SK-N-SH treated with all-trans-retinoic acid at 6 μM for 48 hours (cell line): ENCODE measurements at regions not wholly inside any gene's neighbourhood (a gene's known extent, or its start where the extent isn't known, plus 50 kb on each side); places are given as distances from the start of the nearest gene placed in this dataset.

ENCODE experiments used
- CREB5 ChIP-seq: fragments of 250-450 bp; sonication (Bioruptor Pico); IDR thresholded peaks from 2 replicates; pipeline ENCODE4 v1.5.1; 2020; ENCODE audit warnings: low read depth, mild to moderate bottlenecking, moderate library complexity
- CSRNP3 ChIP-seq: fragments of 250-450 bp; sonication (Bioruptor Pico); IDR thresholded peaks from 2 replicates; pipeline ENCODE4 v1.5.1; 2021; ENCODE audit warnings: mild to moderate bottlenecking, moderate library complexity
- ISL1 ChIP-seq: fragments of 250-450 bp; sonication (Bioruptor Pico); IDR thresholded peaks from 2 replicates; pipeline ENCODE4 v2.1.2; 2022; ENCODE audit warnings: mild to moderate bottlenecking, moderate library complexity
- PATZ1 ChIP-seq: fragments of 250-450 bp; sonication (Bioruptor Pico); IDR thresholded peaks from 2 replicates; pipeline ENCODE4 v1.8.0; 2020; ENCODE audit warnings: mild to moderate bottlenecking, moderate library complexity, borderline replicate concordance
- TCF4 ChIP-seq: fragments of 250-450 bp; sonication (Bioruptor Pico); IDR thresholded peaks from 2 replicates; pipeline ENCODE4 v1.8.0; 2021; ENCODE audit warnings: mild to moderate bottlenecking, moderate library complexity, borderline replicate concordance
- ZFP3 ChIP-seq: fragments of 250-450 bp; sonication (Bioruptor Pico); IDR thresholded peaks from 2 replicates; pipeline ENCODE4 v1.5.0; 2020; ENCODE audit warnings: mild to moderate bottlenecking, moderate library complexity
- ZNF565 ChIP-seq: fragments of 450-650 bp; formaldehyde crosslinking; conservative IDR thresholded peaks from 2 replicates; pipeline ENCODE4 v1.5.0; 2020; ENCODE audit warnings: low read depth, mild to moderate bottlenecking, moderate library complexity
- ZNF70 ChIP-seq: fragments of 450-650 bp; formaldehyde crosslinking; IDR thresholded peaks from 2 replicates; pipeline ENCODE4 v1.5.0; 2020; ENCODE audit warnings: mild to moderate bottlenecking, moderate library complexity

GRCh38 chr10:131638049-131638879 lies 262.5 kb upstream of the PPP2R2D start:
- no peak for TF ChIP-seq CSRNP3
- TF ChIP-seq PATZ1 (CRISPR knock-in tag) = no peak
- TF ChIP-seq CREB5 = no peak
- no peak for TF ChIP-seq ZFP3 (CRISPR knock-in tag)
- TF ChIP-seq TCF4 = no peak
- no peak for TF ChIP-seq ZNF70
- TF ChIP-seq ISL1 (CRISPR knock-in tag) = no peak
- no peak for TF ChIP-seq ZNF565 (CRISPR knock-in tag)
